T-cell (primary cell): ENCODE measurements at regions not wholly inside any gene's neighbourhood (a gene's known extent, or its start where the extent isn't known, plus 50 kb on each side); places are given as distances from the start of the nearest gene placed in this dataset.

Source experiments
- ATAC-seq, 4 experiments: fragments of 200-7000 bp in 3 of 4; fragments of 150-1000 bp in 1 of 4; cut with Tn5 transposase; replicated peaks in 1 of 4; 1 replicate in 3 of 4; 2 replicates in 1 of 4; pipeline ENCODE4 v1.10.0; 2021; ENCODE audit warnings: moderate library complexity in 3 of 4, mild to moderate bottlenecking in 2 of 4, moderate number of reproducible peaks in 1 of 4
- CTCF ChIA-PET, 2 donors: fragments of 300-600 bp; sonication (Branson Sonifier 250); formaldehyde crosslinking; loops; one replicate each; lab custom pipeline; 2022; ENCODE audit warnings: antibody characterized with exemption in 2 of 2; lab: Charles Lee
- POLR2A ChIA-PET, 2 donors: fragments of 300-600 bp; sonication (Branson Sonifier 250); formaldehyde crosslinking; loops; one replicate each; lab custom pipeline; 2022; ENCODE audit warnings: antibody characterized with exemption in 2 of 2; lab: Charles Lee
- DNase-seq, 35 experiments: peaks; one replicate each; pipeline versions ENCODE4 v3.0.0 to v3.0.0-alpha.2; 2013 to 2023
- H3K27ac ChIP-seq: one replicate; pipeline ENCODE4 v1.5.1; 2013; ENCODE audit warnings: low read length
- H3K27me3 ChIP-seq, 2 experiments: replicated peaks in 1 of 2; 1 replicate in 1 of 2; 2 replicates in 1 of 2; pipeline versions ENCODE4 v1.6.1 to v1.7.0; 2013; ENCODE audit warnings: low read length in 1 of 2, mixed read lengths in 1 of 2; ENCODE audit not compliant: control insufficient read depth in 2 of 2, insufficient read depth in 2 of 2; ENCODE audit errors: extremely low read depth in 1 of 2
- H3K36me3 ChIP-seq, 2 donors: 1 replicate in 1 of 2; 2 replicates in 1 of 2; pipeline versions ENCODE4 v1.6.1 to v1.7.0; 2013; ENCODE audit warnings: low read length in 1 of 2; ENCODE audit not compliant: control insufficient read depth in 2 of 2, insufficient read depth in 1 of 2; ENCODE audit errors: extremely low read depth in 1 of 2
- H3K4me1 ChIP-seq, 2 experiments: 1 replicate in 1 of 2; 2 replicates in 1 of 2; pipeline versions ENCODE4 v1.6.1 to v1.7.0; 2013; ENCODE audit warnings: low read length in 2 of 2, mixed read lengths in 1 of 2; ENCODE audit not compliant: insufficient read depth in 2 of 2, control insufficient read depth in 1 of 2; ENCODE audit errors: extremely low read depth in 1 of 2
- H3K4me3 ChIP-seq, 2 donors: 1 replicate in 1 of 2; 2 replicates in 1 of 2; pipeline versions ENCODE4 v1.5.1 to v1.7.0; 2013; ENCODE audit warnings: mild to moderate bottlenecking in 2 of 2, low read length in 1 of 2, moderate library complexity in 1 of 2; ENCODE audit not compliant: control insufficient read depth in 1 of 2; ENCODE audit errors: extremely low read depth in 1 of 2
- H3K9me3 ChIP-seq: 2 replicates; pipeline ENCODE4 v1.7.0; 2013
- H3K27ac Mint-ChIP-seq, 2 donors: one replicate each; pipeline ENCODE4 v1.8.0; 2020 to 2021; ENCODE audit warnings: mild to moderate bottlenecking in 2 of 2, mixed read lengths in 2 of 2
- H3K27me3 Mint-ChIP-seq, 2 donors: one replicate each; pipeline ENCODE4 v1.8.0; 2021 to 2022; ENCODE audit warnings: mixed read lengths in 2 of 2
- H3K36me3 Mint-ChIP-seq: one replicate; pipeline ENCODE4 v1.8.0; 2021; ENCODE audit warnings: mixed read lengths
- H3K4me1 Mint-ChIP-seq, 3 donors: one replicate each; pipeline ENCODE4 v1.8.0; 2020 to 2022; ENCODE audit warnings: mixed read lengths in 3 of 3, mild to moderate bottlenecking in 1 of 3
- H3K4me3 Mint-ChIP-seq, 3 donors: one replicate each; pipeline ENCODE4 v1.8.0; 2020 to 2022; ENCODE audit warnings: mild to moderate bottlenecking in 3 of 3, mixed read lengths in 3 of 3, moderate library complexity in 3 of 3
- H3K9me3 Mint-ChIP-seq, 3 donors: one replicate each; pipeline ENCODE4 v1.8.0; 2020 to 2022; ENCODE audit warnings: mixed read lengths in 3 of 3
- WGBS: methylation state at CpG from one replicate; pipeline ENCODE4 v1.1.5; 2013; ENCODE audit warnings: missing lambda C conversion rate; ENCODE audit not compliant: insufficient coverage; 5-methylcytosine and 5-hydroxymethylcytosine counted together

GRCh38 chr4:134777606-134778005, 576.0 kb upstream of the PABPC4L start:
- Mint-ChIP-seq H3K27me3 (no peaks in the 10 kb centered on the region), H3K9me3 (peaks cover 8 to 16% (median 10%) of the 10 kb centered on the region in 3 donors), H3K36me3 (no peaks in the 10 kb centered on the region), H3K27ac (no peak overlapping the region), H3K4me3 (no peak overlapping the region), H3K4me1 (no peaks in the 10 kb centered on the region)
- no peaks in the 10 kb centered on the region for H3K36me3 ChIP-seq
- no peaks in the 10 kb centered on the region for H3K27me3 ChIP-seq
- no peak overlapping the region for H3K27ac ChIP-seq
- WGBS, result 40% methylated on average over 1 of the region's 2 CpGs
- ChIA-PET CTCF (no interaction called here), POLR2A (no interaction called here)
- H3K9me3 ChIP-seq, result no peaks in the 10 kb centered on the region
- no peak overlapping the region for H3K4me3 ChIP-seq
- no peaks in the 10 kb centered on the region for H3K4me1 ChIP-seq
- no peak for DNase-seq
- ATAC-seq, result no peak

GRCh38 chr4:134773497-134774000, 572.0 kb upstream of the PABPC4L start:
- ChIA-PET POLR2A (no interaction called here), CTCF (no interaction called here)
- ATAC-seq (no peak), DNase-seq (no peak)
- H3K9me3 Mint-ChIP-seq, result peaks cover 8 to 15% (median 13%) of the 10 kb centered on the region in 3 donors
- no peaks in the 10 kb centered on the region for H3K4me1 Mint-ChIP-seq
- Histone ChIP-seq H3K4me1 (no peaks in the 10 kb centered on the region), H3K36me3 (no peaks in the 10 kb centered on the region), H3K9me3 (no peaks in the 10 kb centered on the region), H3K4me3 (no peak overlapping the region), H3K27ac (no peak overlapping the region), H3K27me3 (no peaks in the 10 kb centered on the region)
- no peaks in the 10 kb centered on the region for H3K27me3 Mint-ChIP-seq
- H3K27ac Mint-ChIP-seq, result no peak overlapping the region
- no peak overlapping the region for H3K4me3 Mint-ChIP-seq
- WGBS, result 74% methylated on average over 3 of the region's 4 CpGs
- H3K36me3 Mint-ChIP-seq, result no peaks in the 10 kb centered on the region

GRCh38 chr4:134762053-134762452, 560.5 kb upstream of the PABPC4L start:
- ChIA-PET POLR2A (no interaction called here), CTCF (no interaction called here)
- Histone ChIP-seq H3K4me3 (no peak overlapping the region), H3K27ac (no peak overlapping the region), H3K4me1 (no peaks in the 10 kb centered on the region), H3K27me3 (no peaks in the 10 kb centered on the region), H3K36me3 (no peaks in the 10 kb centered on the region), H3K9me3 (no peaks in the 10 kb centered on the region)
- 46% methylated on average over 2 of the region's 4 CpGs for WGBS
- no peaks in the 10 kb centered on the region for H3K27me3 Mint-ChIP-seq
- ATAC-seq (no peak), DNase-seq (no peak)
- H3K4me1 Mint-ChIP-seq, result no peaks in the 10 kb centered on the region
- no peak overlapping the region for H3K27ac Mint-ChIP-seq
- H3K4me3 Mint-ChIP-seq, result no peak overlapping the region
- H3K36me3 Mint-ChIP-seq, result no peaks in the 10 kb centered on the region
- H3K9me3 Mint-ChIP-seq, result peaks cover 9 to 10% (median 9%) of the 10 kb centered on the region in 3 donors

DNA sequence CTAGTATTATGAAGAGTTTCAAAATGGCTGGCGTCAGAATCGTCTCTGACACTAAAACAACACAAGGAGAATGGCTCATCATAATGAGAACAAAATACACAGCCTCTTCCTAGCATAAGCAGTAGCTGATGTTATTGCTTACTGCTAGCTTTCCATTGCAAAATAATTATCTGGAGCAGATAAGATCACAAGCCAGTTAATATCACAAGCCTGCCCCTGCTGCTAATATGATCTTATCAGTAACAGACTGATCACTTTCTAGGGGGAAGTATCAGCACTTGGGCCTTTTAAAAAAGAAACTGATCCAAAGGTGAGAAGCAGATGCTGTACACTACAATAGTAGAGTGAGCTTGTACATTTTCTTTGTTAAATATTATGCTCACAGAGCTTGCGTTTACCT, 554.8 kb upstream of the PABPC4L start:
- Mint-ChIP-seq H3K27me3 (no peaks in the 10 kb centered on the region), H3K4me3 (no peak overlapping the region), H3K9me3 (peaks cover 3 to 9% (median 6%) of the 10 kb centered on the region in 3 donors), H3K27ac (no peak overlapping the region), H3K4me1 (no peaks in the 10 kb centered on the region), H3K36me3 (no peaks in the 10 kb centered on the region)
- Histone ChIP-seq H3K27ac (no peak overlapping the region), H3K4me3 (no peak overlapping the region), H3K36me3 (no peaks in the 10 kb centered on the region), H3K9me3 (peaks cover 3% of the 10 kb centered on the region), H3K4me1 (no peaks in the 10 kb centered on the region), H3K27me3 (no peaks in the 10 kb centered on the region)
- 90% methylated on average over 1 of the region's 3 CpGs for WGBS
- DNase-seq, result no peak
- ChIA-PET POLR2A (no interaction called here), CTCF (no interaction called here)
- no peak for ATAC-seq

DNA sequence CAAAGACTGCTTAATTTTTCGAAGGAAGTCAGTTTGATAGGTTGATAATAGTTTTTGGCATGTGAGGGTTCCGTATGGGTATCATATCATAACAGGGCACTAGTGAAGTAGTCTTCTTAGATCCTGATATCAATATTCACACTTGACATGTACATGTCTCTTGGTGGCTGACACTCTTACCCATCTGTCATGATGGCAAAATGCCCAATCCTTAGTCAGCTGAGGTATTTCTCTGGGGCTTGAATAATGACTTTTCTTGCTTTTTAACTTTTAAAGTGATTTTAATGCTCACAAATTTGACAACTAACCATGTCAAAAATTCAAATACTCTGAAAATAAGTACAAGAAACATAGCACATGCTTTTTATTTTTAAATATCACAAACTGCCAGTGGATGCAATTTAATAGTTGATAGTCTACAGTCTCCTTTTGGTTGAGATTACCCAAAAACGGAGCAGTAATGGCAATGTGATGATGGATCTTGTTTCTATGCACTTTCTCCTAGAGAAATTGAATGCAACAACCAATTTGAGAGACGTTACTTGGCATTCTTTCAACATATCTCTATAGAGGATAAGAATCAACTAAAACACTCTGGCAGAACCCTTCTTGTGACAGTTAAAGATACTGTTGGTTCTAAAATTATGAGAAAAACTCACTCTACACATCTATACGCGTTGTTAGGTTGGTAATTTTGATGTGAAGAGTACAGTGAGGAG, 552.9 kb upstream of the PABPC4L start:
- Mint-ChIP-seq H3K27ac (no peak overlapping the region), H3K27me3 (no peaks in the 10 kb centered on the region), H3K9me3 (peaks cover 3 to 8% (median 6%) of the 10 kb centered on the region in 3 donors), H3K4me1 (no peaks in the 10 kb centered on the region), H3K36me3 (no peaks in the 10 kb centered on the region), H3K4me3 (no peak overlapping the region)
- Histone ChIP-seq H3K27ac (no peak overlapping the region), H3K4me1 (no peaks in the 10 kb centered on the region), H3K4me3 (no peak overlapping the region), H3K36me3 (no peaks in the 10 kb centered on the region), H3K9me3 (peaks cover 3% of the 10 kb centered on the region), H3K27me3 (no peaks in the 10 kb centered on the region)
- DNase-seq (no peak), ATAC-seq (no peak)
- POLR2A ChIA-PET, result no interaction called here
- WGBS, result no CpG with 5 or more reads among the region's 6 CpGs
- CTCF ChIA-PET, result no interaction called here

GRCh38 chr4:134753390-134753789, 551.8 kb upstream of the PABPC4L start:
- H3K4me3 Mint-ChIP-seq, result no peak overlapping the region
- ATAC-seq (no peak), DNase-seq (no peak)
- Histone ChIP-seq H3K9me3 (peaks cover 3% of the 10 kb centered on the region), H3K27me3 (no peaks in the 10 kb centered on the region), H3K27ac (no peak overlapping the region), H3K4me1 (no peaks in the 10 kb centered on the region), H3K4me3 (no peak overlapping the region), H3K36me3 (no peaks in the 10 kb centered on the region)
- no CpG with 5 or more reads among the region's 1 CpG for WGBS
- H3K9me3 Mint-ChIP-seq, result peaks cover 11 to 14% (median 13%) of the 10 kb centered on the region in 3 donors
- no peaks in the 10 kb centered on the region for H3K4me1 Mint-ChIP-seq
- ChIA-PET POLR2A (no interaction called here), CTCF (no interaction called here)
- H3K27ac Mint-ChIP-seq, result no peak overlapping the region
- H3K36me3 Mint-ChIP-seq, result no peaks in the 10 kb centered on the region
- no peaks in the 10 kb centered on the region for H3K27me3 Mint-ChIP-seq
